ENCODE measurements at regions not wholly inside any gene's neighbourhood (a gene's known extent, or its start where the extent isn't known, plus 50 kb on each side); places are given as distances from the start of the nearest gene placed in this dataset.

DNA sequence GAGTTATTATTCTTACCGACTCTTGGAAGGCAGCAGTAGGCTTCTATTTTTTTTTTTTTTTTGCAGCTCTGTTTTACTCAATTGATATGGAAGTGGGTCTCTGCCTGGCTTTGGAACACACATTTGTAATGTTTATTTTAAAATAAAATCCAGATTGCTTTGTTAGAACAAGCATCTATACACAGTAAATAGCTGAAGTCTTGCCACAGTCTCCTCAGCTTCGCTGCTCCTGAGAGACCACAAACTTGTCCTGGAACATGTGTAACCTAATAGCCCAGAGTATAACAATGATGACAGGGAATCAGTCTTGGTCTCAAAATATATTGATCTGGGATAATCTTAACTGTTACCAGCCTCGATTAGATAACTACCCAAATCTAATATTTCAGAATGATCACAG lies 299.8 kb upstream of the NOX3 start:
- TF ChIP-seq, protein P1, sequence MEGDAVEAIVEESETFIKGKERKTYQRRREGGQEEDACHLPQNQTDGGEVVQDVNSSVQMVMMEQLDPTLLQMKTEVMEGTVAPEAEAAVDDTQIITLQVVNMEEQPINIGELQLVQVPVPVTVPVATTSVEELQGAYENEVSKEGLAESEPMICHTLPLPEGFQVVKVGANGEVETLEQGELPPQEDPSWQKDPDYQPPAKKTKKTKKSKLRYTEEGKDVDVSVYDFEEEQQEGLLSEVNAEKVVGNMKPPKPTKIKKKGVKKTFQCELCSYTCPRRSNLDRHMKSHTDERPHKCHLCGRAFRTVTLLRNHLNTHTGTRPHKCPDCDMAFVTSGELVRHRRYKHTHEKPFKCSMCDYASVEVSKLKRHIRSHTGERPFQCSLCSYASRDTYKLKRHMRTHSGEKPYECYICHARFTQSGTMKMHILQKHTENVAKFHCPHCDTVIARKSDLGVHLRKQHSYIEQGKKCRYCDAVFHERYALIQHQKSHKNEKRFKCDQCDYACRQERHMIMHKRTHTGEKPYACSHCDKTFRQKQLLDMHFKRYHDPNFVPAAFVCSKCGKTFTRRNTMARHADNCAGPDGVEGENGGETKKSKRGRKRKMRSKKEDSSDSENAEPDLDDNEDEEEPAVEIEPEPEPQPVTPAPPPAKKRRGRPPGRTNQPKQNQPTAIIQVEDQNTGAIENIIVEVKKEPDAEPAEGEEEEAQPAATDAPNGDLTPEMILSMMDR (IDR thresholded peaks at IDR 0.05) = no peak
- TF ChIP-seq POLR2A (IDR thresholded peaks at IDR 0.05) = no peak
